HG03521 (cell line): ENCODE measurements at regions not wholly inside any gene's neighbourhood (a gene's known extent, or its start where the extent isn't known, plus 50 kb on each side); places are given as distances from the start of the nearest gene placed in this dataset.
"Not testable (repeated sequence)": the region's sequence is repeated elsewhere in the genome, so short reads cannot be mapped to it uniquely, and the experiment has no call there.

Experiments used
- ATAC-seq: cut with Tn5 transposase; IDR thresholded peaks from one replicate; pipeline ENCODE4 v1.9.1; 2021; ENCODE audit warnings: mild to moderate bottlenecking, moderate library complexity; ENCODE audit not compliant: unreplicated experiment

- ATAC-seq = no peak
Observed at GRCh38 chr11:23620617-23621016, 760.3 kb upstream of the CCDC179 start.

- ATAC-seq = no peak
Observed at GRCh38 chr11:23632293-23632692, 772.0 kb upstream of the CCDC179 start.

GRCh38 chr11:23644443-23644842 is 784.2 kb upstream of the CCDC179 start:
- ATAC-seq = no peak

- ATAC-seq = not testable (repeated sequence)
Observed at GRCh38 chr11:23652336-23652735, 792.1 kb upstream of the CCDC179 start.

GRCh38 chr11:23653071-23653675 is 792.9 kb upstream of the CCDC179 start:
- no peak for ATAC-seq

GRCh38 chr11:23668324-23668723 is 808.0 kb upstream of the CCDC179 start:
- no peak for ATAC-seq

GRCh38 chr11:23673366-23673765 is 813.1 kb upstream of the CCDC179 start:
- no peak for ATAC-seq

GRCh38 chr11:23674866-23675265 is 814.6 kb upstream of the CCDC179 start:
- no peak for ATAC-seq

GRCh38 chr11:23679041-23679440 is 817.8 kb upstream of the LUZP2 start:
- ATAC-seq = no peak

- no peak for ATAC-seq
Observed at GRCh38 chr11:23679981-23680380, 816.9 kb upstream of the LUZP2 start.

- ATAC-seq = no peak
Observed at GRCh38 chr11:23680488-23681230, 816.2 kb upstream of the LUZP2 start.

- no peak for ATAC-seq
Observed at GRCh38 chr11:23684701-23685100, 812.2 kb upstream of the LUZP2 start.

- ATAC-seq = no peak
Observed at GRCh38 chr11:23687991-23688390, 808.9 kb upstream of the LUZP2 start.

- no peak for ATAC-seq
Observed at GRCh38 chr11:23688411-23688810, 808.4 kb upstream of the LUZP2 start.

GRCh38 chr11:23688835-23689234 is 808.0 kb upstream of the LUZP2 start:
- ATAC-seq = no peak

GRCh38 chr11:23696688-23697415 is 800.0 kb upstream of the LUZP2 start:
- ATAC-seq = no peak

GRCh38 chr11:23704183-23704582 is 792.7 kb upstream of the LUZP2 start:
- no peak for ATAC-seq

GRCh38 chr11:23711981-23712380 is 784.9 kb upstream of the LUZP2 start:
- ATAC-seq = no peak

- ATAC-seq = no peak
Observed at GRCh38 chr11:23719016-23719415, 777.8 kb upstream of the LUZP2 start.

GRCh38 chr11:23723861-23724260 is 773.0 kb upstream of the LUZP2 start:
- no peak for ATAC-seq

GRCh38 chr11:23725752-23726151 is 771.1 kb upstream of the LUZP2 start:
- no peak for ATAC-seq

GRCh38 chr11:23727387-23727786 is 769.5 kb upstream of the LUZP2 start:
- no peak for ATAC-seq
